ENCODE measurements at regions not wholly inside any gene's neighbourhood (a gene's known extent, or its start where the extent isn't known, plus 50 kb on each side); places are given as distances from the start of the nearest gene placed in this dataset.

GRCh38 chr7:65221683-65222082 is 152.0 kb upstream of the ZNF92 start:
- H3K4me3 ChIP-seq (ENCODE audit: low read length), result no peak overlapping the region
- H4K20me1 ChIP-seq (ENCODE audit: insufficient read depth), result no peaks in the 10 kb centered on the region
- H3K79me2 ChIP-seq (replicated peaks; ENCODE audit: insufficient read depth, low read length), result no peaks in the 10 kb centered on the region
- no peak overlapping the region for H3K27ac ChIP-seq (ENCODE audit: low read length)
- H3K9ac ChIP-seq (ENCODE audit: low read length), result no peak overlapping the region
- H2AFZ ChIP-seq (ENCODE audit: low read depth, low read length), result no peak overlapping the region
- TF ChIP-seq EP300 (conservative IDR thresholded peaks at IDR 0.05; ENCODE audit: poor library complexity, severe bottlenecking) (no peak), TAF1 (IDR thresholded peaks at IDR 0.05; ENCODE audit: low read depth) (no peak), CTCF (IDR thresholded peaks at IDR 0.05; ENCODE audit: poor library complexity, severe bottlenecking) (no peak), SMC3 (conservative IDR thresholded peaks at IDR 0.05; ENCODE audit: poor library complexity) (no peak), RAD21 (conservative IDR thresholded peaks at IDR 0.05) (no peak), EZH2 (IDR thresholded peaks at IDR 0.05; ENCODE audit: borderline replicate concordance, insufficient read depth, low read length, poor library complexity, severe bottlenecking) (no peak), POLR2AphosphoS5 (IDR thresholded peaks at IDR 0.05) (no peak), MXI1 (conservative IDR thresholded peaks at IDR 0.05; ENCODE audit: poor library complexity, severe bottlenecking) (no peak)
- TF ChIP-seq, protein P1, sequence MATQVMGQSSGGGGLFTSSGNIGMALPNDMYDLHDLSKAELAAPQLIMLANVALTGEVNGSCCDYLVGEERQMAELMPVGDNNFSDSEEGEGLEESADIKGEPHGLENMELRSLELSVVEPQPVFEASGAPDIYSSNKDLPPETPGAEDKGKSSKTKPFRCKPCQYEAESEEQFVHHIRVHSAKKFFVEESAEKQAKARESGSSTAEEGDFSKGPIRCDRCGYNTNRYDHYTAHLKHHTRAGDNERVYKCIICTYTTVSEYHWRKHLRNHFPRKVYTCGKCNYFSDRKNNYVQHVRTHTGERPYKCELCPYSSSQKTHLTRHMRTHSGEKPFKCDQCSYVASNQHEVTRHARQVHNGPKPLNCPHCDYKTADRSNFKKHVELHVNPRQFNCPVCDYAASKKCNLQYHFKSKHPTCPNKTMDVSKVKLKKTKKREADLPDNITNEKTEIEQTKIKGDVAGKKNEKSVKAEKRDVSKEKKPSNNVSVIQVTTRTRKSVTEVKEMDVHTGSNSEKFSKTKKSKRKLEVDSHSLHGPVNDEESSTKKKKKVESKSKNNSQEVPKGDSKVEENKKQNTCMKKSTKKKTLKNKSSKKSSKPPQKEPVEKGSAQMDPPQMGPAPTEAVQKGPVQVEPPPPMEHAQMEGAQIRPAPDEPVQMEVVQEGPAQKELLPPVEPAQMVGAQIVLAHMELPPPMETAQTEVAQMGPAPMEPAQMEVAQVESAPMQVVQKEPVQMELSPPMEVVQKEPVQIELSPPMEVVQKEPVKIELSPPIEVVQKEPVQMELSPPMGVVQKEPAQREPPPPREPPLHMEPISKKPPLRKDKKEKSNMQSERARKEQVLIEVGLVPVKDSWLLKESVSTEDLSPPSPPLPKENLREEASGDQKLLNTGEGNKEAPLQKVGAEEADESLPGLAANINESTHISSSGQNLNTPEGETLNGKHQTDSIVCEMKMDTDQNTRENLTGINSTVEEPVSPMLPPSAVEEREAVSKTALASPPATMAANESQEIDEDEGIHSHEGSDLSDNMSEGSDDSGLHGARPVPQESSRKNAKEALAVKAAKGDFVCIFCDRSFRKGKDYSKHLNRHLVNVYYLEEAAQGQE (IDR thresholded peaks at IDR 0.05; ENCODE audit: borderline replicate concordance), result no peak
- H3F3A ChIP-seq (ENCODE audit: insufficient read depth, low read length, poor library complexity, severe bottlenecking), result no peaks in the 10 kb centered on the region
- no peak overlapping the region for H3K4me2 ChIP-seq (ENCODE audit: low read length)
- H3K9me2 ChIP-seq (ENCODE audit: insufficient read depth, low read length), result no peaks in the 10 kb centered on the region
- H3K9me3 ChIP-seq (ENCODE audit: low read length), result no peaks in the 10 kb centered on the region
- no peaks in the 10 kb centered on the region for H3K36me3 ChIP-seq (ENCODE audit: insufficient read depth, low read length)
- no peaks in the 10 kb centered on the region for H3K27me3 ChIP-seq (ENCODE audit: insufficient read depth, low read depth, low read length)

- no peak for TF ChIP-seq RAD21 (conservative IDR thresholded peaks at IDR 0.05)
- TF ChIP-seq EZH2 (IDR thresholded peaks at IDR 0.05; ENCODE audit: borderline replicate concordance, insufficient read depth, low read length, poor library complexity, severe bottlenecking), result no peak
- no peak for TF ChIP-seq EP300 (conservative IDR thresholded peaks at IDR 0.05; ENCODE audit: poor library complexity, severe bottlenecking)
- no peak for TF ChIP-seq SMC3 (conservative IDR thresholded peaks at IDR 0.05; ENCODE audit: poor library complexity)
- TF ChIP-seq MXI1 (conservative IDR thresholded peaks at IDR 0.05; ENCODE audit: poor library complexity, severe bottlenecking), result no peak
- TF ChIP-seq, protein P1 (IDR thresholded peaks at IDR 0.05; ENCODE audit: borderline replicate concordance), result no peak
- no peak for TF ChIP-seq CTCF (IDR thresholded peaks at IDR 0.05; ENCODE audit: poor library complexity, severe bottlenecking)
- TF ChIP-seq TAF1 (IDR thresholded peaks at IDR 0.05; ENCODE audit: low read depth), result no peak
- TF ChIP-seq POLR2AphosphoS5 (IDR thresholded peaks at IDR 0.05), result no peak
- H3F3A ChIP-seq (ENCODE audit: insufficient read depth, low read length, poor library complexity, severe bottlenecking), result no peaks in the 10 kb centered on the region
- H3K27me3 ChIP-seq (ENCODE audit: insufficient read depth, low read depth, low read length), result no peaks in the 10 kb centered on the region
- no peak overlapping the region for H3K9ac ChIP-seq (ENCODE audit: low read length)
- H2AFZ ChIP-seq (ENCODE audit: low read depth, low read length), result no peak overlapping the region
- H3K4me3 ChIP-seq (ENCODE audit: low read length), result no peak overlapping the region
- H4K20me1 ChIP-seq (ENCODE audit: insufficient read depth), result no peaks in the 10 kb centered on the region
- H3K4me2 ChIP-seq (ENCODE audit: low read length), result no peak overlapping the region
- no peaks in the 10 kb centered on the region for H3K9me3 ChIP-seq (ENCODE audit: low read length)
- no peak overlapping the region for H3K27ac ChIP-seq (ENCODE audit: low read length)
- no peaks in the 10 kb centered on the region for H3K36me3 ChIP-seq (ENCODE audit: insufficient read depth, low read length)
- H3K79me2 ChIP-seq (replicated peaks; ENCODE audit: insufficient read depth, low read length), result no peaks in the 10 kb centered on the region
- no peaks in the 10 kb centered on the region for H3K9me2 ChIP-seq (ENCODE audit: insufficient read depth, low read length)
These were observed 154.0 kb upstream of the ZNF92 start for GRCh38 chr7:65219623-65220022.
